ENCODE measurements at regions not wholly inside any gene's neighbourhood (a gene's known extent, or its start where the extent isn't known, plus 50 kb on each side); places are given as distances from the start of the nearest gene placed in this dataset.

DNA sequence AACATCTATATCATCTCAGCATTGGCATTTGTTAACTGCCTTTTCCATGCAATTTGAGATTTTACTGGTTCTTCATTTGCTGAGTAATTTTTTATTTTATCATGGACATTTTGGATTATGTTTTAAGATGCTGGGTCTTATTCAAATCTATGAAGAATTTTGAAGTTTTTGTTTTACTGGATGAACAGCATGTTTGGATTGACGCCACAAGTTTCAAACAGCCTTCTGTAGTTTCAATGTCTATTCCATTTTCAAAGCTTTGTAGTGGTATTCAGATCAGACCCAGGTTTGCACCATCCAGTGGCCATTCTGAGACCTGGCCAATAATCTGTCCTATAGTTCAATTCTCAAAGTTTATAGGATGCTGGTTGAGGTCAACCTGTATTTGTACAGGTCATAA is 148.4 kb upstream of the STMND1 start:
- no peak for ATAC-seq (ENCODE audit: low FRiP score)
- no peak for DNase-seq
- WGBS, 2 donors = 94 to 95% methylated on average over 1 of the region's 1 CpG

DNA sequence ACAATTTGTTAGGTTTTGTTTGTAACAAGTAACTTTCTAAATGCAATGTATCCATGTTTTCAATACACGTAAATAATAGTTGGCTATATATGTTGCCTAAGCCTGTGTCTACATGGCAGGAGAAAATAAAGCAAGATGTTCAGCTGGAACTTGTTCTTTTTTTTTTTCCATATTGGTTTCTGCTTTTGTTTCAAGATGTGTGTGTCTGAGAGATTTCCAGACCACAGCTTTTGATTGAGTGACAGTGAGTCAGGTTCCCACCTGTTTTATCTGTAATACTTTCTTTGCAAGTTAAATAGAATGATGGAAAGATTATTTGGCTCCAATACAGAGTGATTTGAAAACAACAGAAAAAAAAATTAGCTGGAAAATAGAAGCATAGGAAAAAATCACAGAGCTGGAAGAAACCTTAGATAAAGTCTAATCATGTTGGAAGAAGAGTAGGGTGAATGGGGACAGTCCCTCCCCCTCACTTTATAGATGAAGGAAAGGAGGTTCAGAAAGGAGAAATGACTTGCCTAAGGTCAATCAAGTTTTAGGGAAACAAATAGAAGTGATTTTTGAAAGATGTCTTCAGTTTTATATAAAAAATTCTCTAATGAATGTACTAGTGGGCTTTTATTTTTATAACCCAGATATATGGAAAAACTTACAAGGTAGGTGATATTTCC is 150.9 kb upstream of the STMND1 start:
- Histone ChIP-seq H3K4me3 (ENCODE audit: low read length in 2 of 2) (no peak overlapping the region), H3K27me3 (ENCODE audit: control insufficient read depth in 1 of 2, insufficient read depth in 2 of 2, low read length in 1 of 2) (peaks cover 0 to 2% of the 10 kb centered on the region in 2 donors), H3K4me1 (ENCODE audit: control insufficient read depth in 1 of 2, insufficient read depth in 2 of 2, low read length in 2 of 2) (peaks cover 0 to 4% of the 10 kb centered on the region in 2 donors), H3K9me3 (ENCODE audit: control insufficient read depth, low read length) (no peaks in the 10 kb centered on the region), H3K27ac (ENCODE audit: low read depth in 1 of 2, low read length in 2 of 2) (no peak overlapping the region), H3K36me3 (ENCODE audit: control insufficient read depth in 1 of 2, insufficient read depth in 2 of 2, low read length in 1 of 2) (no peaks in the 10 kb centered on the region)
- no peak for ATAC-seq (ENCODE audit: low FRiP score)
- intact Hi-C loops (cut with DNase I) = no loop called here
- 94 to 95% methylated on average over 1 of the region's 1 CpG for WGBS, 2 donors
- no peak for DNase-seq

More for the DNA sequence above, 148.4 kb upstream of the STMND1 start:
- no peaks in the 10 kb centered on the region for H3K36me3 ChIP-seq (ENCODE audit: control insufficient read depth in 1 of 2, insufficient read depth in 2 of 2, low read length in 1 of 2)
- H3K27me3 ChIP-seq (ENCODE audit: control insufficient read depth in 1 of 2, insufficient read depth in 2 of 2, low read length in 1 of 2) = peaks cover 0 to 5% of the 10 kb centered on the region in 2 donors
- H3K4me3 ChIP-seq (ENCODE audit: low read length in 2 of 2) = no peak overlapping the region
- intact Hi-C loops (cut with DNase I) = no loop called here
- no peaks in the 10 kb centered on the region for H3K4me1 ChIP-seq (ENCODE audit: control insufficient read depth in 1 of 2, insufficient read depth in 2 of 2, low read length in 2 of 2)
- H3K27ac ChIP-seq (ENCODE audit: low read depth in 1 of 2, low read length in 2 of 2) = no peak overlapping the region
- no peaks in the 10 kb centered on the region for H3K9me3 ChIP-seq (ENCODE audit: control insufficient read depth, low read length)

DNA sequence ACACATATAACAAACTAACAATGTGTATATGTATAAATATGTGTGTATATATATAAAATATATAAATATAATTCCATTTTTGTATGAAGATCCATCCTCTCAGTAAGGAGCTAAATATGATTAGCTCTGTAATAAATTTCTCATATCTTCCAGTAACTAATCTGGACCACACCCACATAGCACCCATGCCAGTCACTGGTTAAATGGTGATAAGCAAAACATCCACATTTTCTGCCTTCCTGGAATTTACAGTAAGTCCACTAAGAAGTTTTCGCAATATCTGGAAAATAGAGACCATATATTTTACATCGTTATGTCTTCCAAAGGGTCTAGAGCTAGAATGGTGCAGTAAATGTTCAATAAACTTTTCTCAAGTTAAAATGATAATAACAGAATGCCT is 151.5 kb upstream of the STMND1 start:
- Histone ChIP-seq H3K27ac (ENCODE audit: low read depth in 1 of 2, low read length in 2 of 2) (no peak overlapping the region), H3K4me1 (ENCODE audit: control insufficient read depth in 1 of 2, insufficient read depth in 2 of 2, low read length in 2 of 2) (peaks cover 0 to 4% of the 10 kb centered on the region in 2 donors), H3K27me3 (ENCODE audit: control insufficient read depth in 1 of 2, insufficient read depth in 2 of 2, low read length in 1 of 2) (peaks cover 0 to 2% of the 10 kb centered on the region in 2 donors), H3K4me3 (ENCODE audit: low read length in 2 of 2) (no peak overlapping the region), H3K9me3 (ENCODE audit: control insufficient read depth, low read length) (no peaks in the 10 kb centered on the region), H3K36me3 (ENCODE audit: control insufficient read depth in 1 of 2, insufficient read depth in 2 of 2, low read length in 1 of 2) (no peaks in the 10 kb centered on the region)
- WGBS, 2 donors = 97 to 98% methylated on average over 2 of the region's 2 CpGs
- intact Hi-C loops (cut with DNase I) = no loop called here
- DNase-seq = no peak
- ATAC-seq (ENCODE audit: low FRiP score) = no peak

DNA sequence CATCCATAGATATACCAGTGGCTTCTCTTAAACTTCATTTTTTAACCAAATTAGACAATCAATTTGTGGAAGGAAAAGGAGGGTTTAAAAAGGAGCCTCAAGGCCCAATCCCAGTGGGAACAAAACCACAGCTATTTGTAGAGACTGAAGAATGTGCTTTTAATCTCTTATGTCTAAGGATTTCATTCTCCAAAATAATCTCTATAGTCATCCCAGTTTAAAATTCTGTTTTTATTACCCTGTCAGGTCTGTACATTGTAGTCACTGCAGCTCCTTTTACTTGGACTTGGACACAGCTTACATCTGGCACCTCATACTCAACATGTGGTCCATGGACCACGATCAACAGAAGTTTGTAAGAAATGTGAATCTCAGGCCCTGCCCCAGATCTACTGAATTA is 152.1 kb upstream of the STMND1 start:
- intact Hi-C loops (cut with DNase I) = no loop called here
- peaks cover 0 to 2% of the 10 kb centered on the region in 2 donors for H3K27me3 ChIP-seq (ENCODE audit: control insufficient read depth in 1 of 2, insufficient read depth in 2 of 2, low read length in 1 of 2)
- peaks cover 0 to 4% of the 10 kb centered on the region in 2 donors for H3K4me1 ChIP-seq (ENCODE audit: control insufficient read depth in 1 of 2, insufficient read depth in 2 of 2, low read length in 2 of 2)
- no peak for DNase-seq
- ATAC-seq (ENCODE audit: low FRiP score) = no peak
- no peaks in the 10 kb centered on the region for H3K36me3 ChIP-seq (ENCODE audit: control insufficient read depth in 1 of 2, insufficient read depth in 2 of 2, low read length in 1 of 2)
- H3K27ac ChIP-seq (ENCODE audit: low read depth in 1 of 2, low read length in 2 of 2) = no peak overlapping the region
- WGBS, 2 donors = 52 to 54% methylated on average over 1 of the region's 1 CpG
- no peak overlapping the region for H3K4me3 ChIP-seq (ENCODE audit: low read length in 2 of 2)
- H3K9me3 ChIP-seq (ENCODE audit: control insufficient read depth, low read length) = no peaks in the 10 kb centered on the region

DNA sequence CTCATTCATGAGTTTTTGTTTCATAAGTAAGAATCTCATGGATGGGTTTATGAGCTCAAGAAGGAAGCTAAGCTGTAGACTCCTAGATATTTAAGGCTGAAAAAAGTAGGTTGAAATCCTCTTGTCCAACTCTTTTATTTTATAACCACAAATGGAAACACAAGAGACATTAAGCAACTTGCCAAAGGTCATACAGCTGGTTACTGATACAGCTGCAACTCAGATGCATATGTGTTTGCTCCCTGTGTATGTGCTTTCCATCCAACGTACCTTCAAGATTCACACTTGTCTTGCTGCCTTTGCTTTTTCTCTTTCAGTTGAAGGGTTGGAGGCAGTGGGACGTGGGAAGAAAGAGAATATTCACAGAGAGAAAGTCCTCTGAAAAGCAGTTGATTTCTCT is 153.5 kb upstream of the STMND1 start:
- intact Hi-C loops (cut with DNase I) = no loop called here

DNA sequence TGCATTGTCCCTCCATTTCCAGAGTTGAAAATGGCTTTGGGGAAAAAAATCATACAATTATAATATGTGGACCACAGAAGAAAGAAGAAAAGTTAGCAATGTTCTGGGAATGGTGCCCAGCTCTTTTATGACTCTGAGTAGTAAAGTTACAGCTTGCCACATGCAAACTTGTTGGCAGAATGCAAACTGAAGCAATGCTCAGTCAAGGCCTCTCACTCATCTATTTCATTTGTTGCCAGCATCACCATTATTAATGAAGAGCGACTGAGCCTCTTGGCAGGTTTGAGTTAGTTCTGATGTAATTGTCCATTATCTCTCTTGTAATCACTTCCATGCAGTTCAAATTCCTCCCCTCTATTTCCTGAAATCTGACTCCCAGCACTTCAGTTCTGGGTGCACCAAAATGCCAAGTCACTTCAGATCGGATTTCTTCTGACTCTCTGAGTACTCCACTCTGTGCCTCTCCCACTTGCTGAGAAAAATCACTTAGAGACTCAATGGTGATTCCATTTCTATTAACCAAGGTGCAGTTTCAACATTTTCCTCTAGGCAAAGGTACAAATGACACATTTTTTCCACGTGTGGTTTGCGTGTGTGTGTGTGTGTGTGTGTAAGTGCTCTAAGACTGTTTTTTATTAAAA is 154.4 kb upstream of the STMND1 start:
- DNase-seq = no peak

More for the DNA sequence above, 153.5 kb upstream of the STMND1 start:
- Histone ChIP-seq H3K9me3 (ENCODE audit: control insufficient read depth, low read length) (no peaks in the 10 kb centered on the region), H3K27ac (ENCODE audit: low read depth in 1 of 2, low read length in 2 of 2) (no peak overlapping the region), H3K4me1 (ENCODE audit: control insufficient read depth in 1 of 2, insufficient read depth in 2 of 2, low read length in 2 of 2) (peaks cover 0 to 4% of the 10 kb centered on the region in 2 donors), H3K36me3 (ENCODE audit: control insufficient read depth in 1 of 2, insufficient read depth in 2 of 2, low read length in 1 of 2) (no peaks in the 10 kb centered on the region), H3K4me3 (ENCODE audit: low read length in 2 of 2) (no peak overlapping the region), H3K27me3 (ENCODE audit: control insufficient read depth in 1 of 2, insufficient read depth in 2 of 2, low read length in 1 of 2) (no peaks in the 10 kb centered on the region)
- 97 to 100% methylated on average over 2 of the region's 2 CpGs for WGBS, 2 donors
- ATAC-seq (ENCODE audit: low FRiP score) (no peak), DNase-seq (no peak)

DNA sequence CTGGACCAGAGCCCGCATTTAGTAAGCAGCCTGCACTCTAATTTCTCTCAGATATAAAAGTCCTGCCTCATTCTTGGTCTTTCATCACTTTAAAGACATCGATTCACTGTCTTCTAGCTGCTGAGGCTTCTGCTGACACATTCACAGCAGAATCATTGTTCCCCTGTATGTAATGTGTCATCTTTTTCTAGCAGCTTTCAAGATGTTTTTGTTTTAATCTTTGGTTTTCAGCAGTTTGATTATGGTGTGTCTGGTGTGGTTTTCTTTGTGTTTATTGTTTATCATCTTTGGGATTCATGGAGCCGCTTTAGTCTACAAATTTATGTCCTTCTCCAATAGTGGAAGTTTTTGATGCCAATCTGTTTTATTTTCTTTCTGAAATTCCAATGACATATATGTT is 157.3 kb upstream of the STMND1 start:
- no peaks in the 10 kb centered on the region for H3K9me3 ChIP-seq (ENCODE audit: control insufficient read depth, low read length)
- H3K36me3 ChIP-seq (ENCODE audit: control insufficient read depth in 1 of 2, insufficient read depth in 2 of 2, low read length in 1 of 2) = peaks cover 0 to 2% of the 10 kb centered on the region in 2 donors
- 90 to 95% methylated on average over 3 of the region's 3 CpGs for WGBS, 2 donors
- no peak for DNase-seq
- no peak overlapping the region for H3K4me3 ChIP-seq (ENCODE audit: low read length in 2 of 2)
- intact Hi-C loops (cut with DNase I) = no loop called here
- no peak overlapping the region for H3K27ac ChIP-seq (ENCODE audit: low read depth in 1 of 2, low read length in 2 of 2)
- no peak for ATAC-seq (ENCODE audit: low FRiP score)
- H3K27me3 ChIP-seq (ENCODE audit: control insufficient read depth in 1 of 2, insufficient read depth in 2 of 2, low read length in 1 of 2) = no peaks in the 10 kb centered on the region
- H3K4me1 ChIP-seq (ENCODE audit: control insufficient read depth in 1 of 2, insufficient read depth in 2 of 2, low read length in 2 of 2) = peaks cover 0 to 4% of the 10 kb centered on the region in 2 donors

More for the DNA sequence above, 154.4 kb upstream of the STMND1 start:
- Histone ChIP-seq H3K36me3 (ENCODE audit: control insufficient read depth in 1 of 2, insufficient read depth in 2 of 2, low read length in 1 of 2) (peaks cover 0 to 2% of the 10 kb centered on the region in 2 donors), H3K4me1 (ENCODE audit: control insufficient read depth in 1 of 2, insufficient read depth in 2 of 2, low read length in 2 of 2) (peaks cover 0 to 4% of the 10 kb centered on the region in 2 donors), H3K9me3 (ENCODE audit: control insufficient read depth, low read length) (no peaks in the 10 kb centered on the region), H3K27ac (ENCODE audit: low read depth in 1 of 2, low read length in 2 of 2) (no peak overlapping the region), H3K4me3 (ENCODE audit: low read length in 2 of 2) (no peak overlapping the region), H3K27me3 (ENCODE audit: control insufficient read depth in 1 of 2, insufficient read depth in 2 of 2, low read length in 1 of 2) (no peaks in the 10 kb centered on the region)
- ATAC-seq (ENCODE audit: low FRiP score) = peak; percentile 86
- intact Hi-C loops (cut with DNase I) = no loop called here
- 7 to 9% methylated on average over 4 of the region's 4 CpGs for WGBS, 2 donors

DNA sequence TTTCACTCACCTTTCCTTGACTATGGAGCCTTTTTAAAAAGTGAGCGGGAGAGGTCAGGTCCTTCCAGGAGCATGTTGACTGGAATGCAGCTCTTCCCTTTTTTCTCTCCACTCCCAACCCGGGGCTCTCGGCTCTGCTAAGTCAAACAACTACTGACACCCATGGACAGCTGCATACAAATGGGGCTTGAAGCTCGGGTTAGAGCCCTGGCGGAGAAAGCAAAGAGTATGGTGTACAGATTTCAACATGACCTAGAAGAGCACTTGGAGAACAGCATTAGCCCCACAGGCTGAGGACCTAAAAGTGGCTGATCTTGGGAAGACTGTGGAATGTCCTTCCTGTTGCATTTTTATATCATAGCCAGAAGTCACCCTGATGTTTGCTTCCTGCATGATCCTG is 162.0 kb upstream of the STMND1 start:
- Histone ChIP-seq H3K27ac (ENCODE audit: low read depth in 1 of 2, low read length in 2 of 2) (no peak overlapping the region), H3K4me1 (ENCODE audit: control insufficient read depth in 1 of 2, insufficient read depth in 2 of 2, low read length in 2 of 2) (no peaks in the 10 kb centered on the region), H3K27me3 (ENCODE audit: control insufficient read depth in 1 of 2, insufficient read depth in 2 of 2, low read length in 1 of 2) (no peaks in the 10 kb centered on the region), H3K36me3 (ENCODE audit: control insufficient read depth in 1 of 2, insufficient read depth in 2 of 2, low read length in 1 of 2) (peaks cover 0 to 2% of the 10 kb centered on the region in 2 donors), H3K9me3 (ENCODE audit: control insufficient read depth, low read length) (no peaks in the 10 kb centered on the region), H3K4me3 (ENCODE audit: low read length in 2 of 2) (no peak overlapping the region)
- WGBS, 2 donors = 69 to 76% methylated on average over 5 of the region's 5 CpGs
- DNase-seq (no peak), ATAC-seq (ENCODE audit: low FRiP score) (no peak)
- intact Hi-C loops (cut with DNase I) = no loop called here

DNA sequence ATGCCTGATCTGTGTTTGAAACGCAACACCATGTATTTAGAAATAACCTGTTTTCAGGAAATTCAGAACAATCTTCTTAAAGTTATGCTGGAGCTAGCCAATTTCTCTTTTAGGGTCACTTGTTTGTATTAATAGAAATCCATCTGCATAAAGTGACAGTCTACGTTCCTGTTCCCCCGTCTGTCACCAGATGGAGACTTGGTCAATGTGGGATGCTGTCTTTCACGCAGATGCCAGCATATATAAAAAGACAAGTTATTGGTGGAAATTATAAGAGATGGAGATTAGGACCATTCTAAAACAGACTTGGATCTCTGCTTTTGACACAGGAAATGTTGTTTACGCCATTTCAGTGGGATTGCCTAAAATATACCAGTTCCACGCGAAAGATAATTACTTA is 162.5 kb upstream of the STMND1 start:
- Histone ChIP-seq H3K27ac (ENCODE audit: low read depth in 1 of 2, low read length in 2 of 2) (no peak overlapping the region), H3K4me1 (ENCODE audit: control insufficient read depth in 1 of 2, insufficient read depth in 2 of 2, low read length in 2 of 2) (no peaks in the 10 kb centered on the region), H3K4me3 (ENCODE audit: low read length in 2 of 2) (no peak overlapping the region), H3K36me3 (ENCODE audit: control insufficient read depth in 1 of 2, insufficient read depth in 2 of 2, low read length in 1 of 2) (peaks cover 0 to 2% of the 10 kb centered on the region in 2 donors), H3K27me3 (ENCODE audit: control insufficient read depth in 1 of 2, insufficient read depth in 2 of 2, low read length in 1 of 2) (no peaks in the 10 kb centered on the region), H3K9me3 (ENCODE audit: control insufficient read depth, low read length) (no peaks in the 10 kb centered on the region)
- intact Hi-C loops (cut with DNase I) = no loop called here
- 72 to 77% methylated on average over 7 of the region's 7 CpGs for WGBS, 2 donors
- DNase-seq = no peak
- no peak for ATAC-seq (ENCODE audit: low FRiP score)
